PC-9 (cell line): ENCODE measurements at regions not wholly inside any gene's neighbourhood (a gene's known extent, or its start where the extent isn't known, plus 50 kb on each side); places are given as distances from the start of the nearest gene placed in this dataset.

Source experiments
- BruUV-seq: library from RNA; stranded (reverse); fragments of 400-500 nt; replicated peaks from 2 replicates; lab custom pipeline; 2021; lab: Mats Ljungman, UMichigan
- CTCF ChIA-PET: fragments of 300-600 bp; sonication (Branson Sonifier 250); formaldehyde crosslinking; loops from one replicate; lab custom pipeline; 2022; ENCODE audit warnings: antibody characterized with exemption; lab: Charles Lee
- POLR2A ChIA-PET: fragments of 300-600 bp; sonication (Branson Sonifier 250); formaldehyde crosslinking; loops from one replicate; lab custom pipeline; 2022; ENCODE audit warnings: antibody characterized with exemption; ENCODE audit not compliant: unreplicated experiment; lab: Charles Lee
- DNase-seq, 2 experiments: peaks; one replicate each; pipeline versions ENCODE4 v3.0.0 to v3.0.0-alpha.2; 2015 to 2022; ENCODE audit warnings: mixed read lengths in 1 of 2
- H2AFZ ChIP-seq: fragments of 200-600 bp; sonication (generic); 2 replicates; pipeline ENCODE4 v1.8.1; 2017; ENCODE audit warnings: antibody characterized with exemption
- H3F3A ChIP-seq: fragments of 200-600 bp; sonication (generic); 2 replicates; pipeline ENCODE4 v1.8.1; 2017; ENCODE audit warnings: antibody characterized with exemption, mild to moderate bottlenecking, low read depth; ENCODE audit not compliant: insufficient read depth
- H3K27ac ChIP-seq: fragments of 200-600 bp; sonication (generic); 2 replicates; pipeline ENCODE4 v1.6.1; 2016; ENCODE audit warnings: mixed run types
- H3K27me3 ChIP-seq: fragments of 200-600 bp; sonication (generic); 2 replicates; pipeline ENCODE4 v1.6.1; 2016; ENCODE audit warnings: low read depth, mixed run types; ENCODE audit not compliant: insufficient read depth
- H3K36me3 ChIP-seq: fragments of 200-600 bp; sonication (generic); 2 replicates; pipeline ENCODE4 v1.6.1; 2016; ENCODE audit warnings: low read depth, mixed run types
- H3K4me1 ChIP-seq: fragments of 200-600 bp; sonication (generic); replicated peaks from 2 replicates; pipeline ENCODE4 v1.6.1; 2016; ENCODE audit warnings: mixed run types; ENCODE audit not compliant: insufficient read depth
- H3K4me2 ChIP-seq: fragments of 200-600 bp; sonication (generic); 2 replicates; pipeline ENCODE4 v1.6.1; 2017; ENCODE audit warnings: mixed run types
- H3K4me3 ChIP-seq: fragments of 200-600 bp; sonication (generic); 2 replicates; pipeline ENCODE4 v1.6.1; 2016; ENCODE audit warnings: mixed run types
- H3K79me2 ChIP-seq: fragments of 200-600 bp; sonication (generic); 2 replicates; pipeline ENCODE4 v1.6.1; 2017; ENCODE audit warnings: low read depth, mixed run types
- H3K9me2 ChIP-seq: fragments of 200-600 bp; sonication (generic); 2 replicates; pipeline ENCODE4 v1.8.1; 2017; ENCODE audit warnings: mild to moderate bottlenecking; ENCODE audit not compliant: insufficient read depth
- H3K9me3 ChIP-seq: fragments of 200-600 bp; sonication (generic); 2 replicates; pipeline ENCODE4 v1.8.1; 2016; ENCODE audit warnings: low read depth; ENCODE audit not compliant: insufficient read depth
- H4K20me1 ChIP-seq: fragments of 200-600 bp; sonication (generic); 2 replicates; pipeline ENCODE4 v1.8.1; 2017; ENCODE audit not compliant: insufficient read depth
- EZH2 ChIP-seq: fragments of 200-600 bp; sonication (generic); IDR thresholded peaks from 2 replicates; pipeline ENCODE4 v1.8.0; 2017; ENCODE audit warnings: antibody characterized with exemption, low read depth
- intact Hi-C: fragments of 100-400 bp; cut with micrococcal nuclease; formaldehyde crosslinking; loops from one replicate; pipeline ENCODE4 v1.10.0; 2022; ENCODE audit not compliant: unreplicated experiment
- TF ChIP-seq, protein P1 (sequence below): fragments of 200-600 bp; sonication (generic); conservative IDR thresholded peaks from 2 replicates; pipeline ENCODE4 v1.6.1; 2017; ENCODE audit warnings: mixed run types, antibody characterized with exemption, mild to moderate bottlenecking, moderate library complexity

DNA sequence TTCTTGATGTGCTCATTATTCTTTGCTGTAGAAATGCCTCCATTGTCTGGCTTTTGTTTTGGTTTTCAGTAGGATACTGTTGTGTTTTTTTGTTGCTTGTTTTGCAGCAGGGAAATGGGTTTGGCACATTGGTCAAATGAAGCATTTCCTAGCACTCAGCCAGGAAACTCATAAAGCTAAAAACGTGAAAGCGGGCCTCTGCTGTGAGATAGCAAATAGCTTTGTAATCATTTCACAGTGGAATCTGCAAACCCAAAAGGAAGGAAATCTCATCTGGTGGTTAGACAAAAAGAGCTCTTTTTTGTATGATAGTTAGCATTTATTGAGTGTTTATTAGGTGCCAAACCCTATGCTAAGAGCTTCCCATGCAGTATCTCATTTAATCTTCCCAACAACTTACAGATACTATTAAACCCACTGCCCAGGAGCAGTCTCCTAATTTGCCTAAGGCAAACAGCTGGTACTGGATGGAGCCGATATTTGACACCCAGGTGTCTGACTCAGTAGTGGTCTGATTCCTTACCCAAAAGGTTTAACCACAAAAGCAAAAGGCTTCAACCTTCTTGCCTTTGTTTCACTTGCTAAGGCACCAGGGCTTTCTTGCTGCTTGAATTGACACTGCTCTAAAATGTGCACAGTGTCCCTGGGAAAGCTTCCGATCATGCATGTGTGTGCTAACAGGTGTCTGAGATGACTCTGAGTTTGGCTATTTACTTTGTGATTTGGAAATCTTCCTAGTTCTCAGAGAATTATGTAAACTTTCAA, 527.9 kb upstream of the MDFIC2 start:
- Histone ChIP-seq H3K4me3 (no peak overlapping the region), H3K36me3 (no peaks in the 10 kb centered on the region), H3K79me2 (no peaks in the 10 kb centered on the region), H3K4me2 (no peak overlapping the region), H3K4me1 (no peaks in the 10 kb centered on the region), H3K9me2 (no peaks in the 10 kb centered on the region), H3K27ac (no peak overlapping the region), H4K20me1 (no peaks in the 10 kb centered on the region), H3K9me3 (no peaks in the 10 kb centered on the region), H3K27me3 (peaks cover 2% of the 10 kb centered on the region; the same call in 1 of the 2 replicates), H2AFZ (no peak overlapping the region), H3F3A (no peaks in the 10 kb centered on the region)
- no TSS peak for BruUV-seq
- POLR2A ChIA-PET, result no interaction called here
- intact Hi-C loops, result no loop called here
- TF ChIP-seq EZH2, result no peak
- TF ChIP-seq, protein P1, sequence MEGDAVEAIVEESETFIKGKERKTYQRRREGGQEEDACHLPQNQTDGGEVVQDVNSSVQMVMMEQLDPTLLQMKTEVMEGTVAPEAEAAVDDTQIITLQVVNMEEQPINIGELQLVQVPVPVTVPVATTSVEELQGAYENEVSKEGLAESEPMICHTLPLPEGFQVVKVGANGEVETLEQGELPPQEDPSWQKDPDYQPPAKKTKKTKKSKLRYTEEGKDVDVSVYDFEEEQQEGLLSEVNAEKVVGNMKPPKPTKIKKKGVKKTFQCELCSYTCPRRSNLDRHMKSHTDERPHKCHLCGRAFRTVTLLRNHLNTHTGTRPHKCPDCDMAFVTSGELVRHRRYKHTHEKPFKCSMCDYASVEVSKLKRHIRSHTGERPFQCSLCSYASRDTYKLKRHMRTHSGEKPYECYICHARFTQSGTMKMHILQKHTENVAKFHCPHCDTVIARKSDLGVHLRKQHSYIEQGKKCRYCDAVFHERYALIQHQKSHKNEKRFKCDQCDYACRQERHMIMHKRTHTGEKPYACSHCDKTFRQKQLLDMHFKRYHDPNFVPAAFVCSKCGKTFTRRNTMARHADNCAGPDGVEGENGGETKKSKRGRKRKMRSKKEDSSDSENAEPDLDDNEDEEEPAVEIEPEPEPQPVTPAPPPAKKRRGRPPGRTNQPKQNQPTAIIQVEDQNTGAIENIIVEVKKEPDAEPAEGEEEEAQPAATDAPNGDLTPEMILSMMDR, result no peak
- CTCF ChIA-PET, result no interaction called here
- no peak for DNase-seq

DNA sequence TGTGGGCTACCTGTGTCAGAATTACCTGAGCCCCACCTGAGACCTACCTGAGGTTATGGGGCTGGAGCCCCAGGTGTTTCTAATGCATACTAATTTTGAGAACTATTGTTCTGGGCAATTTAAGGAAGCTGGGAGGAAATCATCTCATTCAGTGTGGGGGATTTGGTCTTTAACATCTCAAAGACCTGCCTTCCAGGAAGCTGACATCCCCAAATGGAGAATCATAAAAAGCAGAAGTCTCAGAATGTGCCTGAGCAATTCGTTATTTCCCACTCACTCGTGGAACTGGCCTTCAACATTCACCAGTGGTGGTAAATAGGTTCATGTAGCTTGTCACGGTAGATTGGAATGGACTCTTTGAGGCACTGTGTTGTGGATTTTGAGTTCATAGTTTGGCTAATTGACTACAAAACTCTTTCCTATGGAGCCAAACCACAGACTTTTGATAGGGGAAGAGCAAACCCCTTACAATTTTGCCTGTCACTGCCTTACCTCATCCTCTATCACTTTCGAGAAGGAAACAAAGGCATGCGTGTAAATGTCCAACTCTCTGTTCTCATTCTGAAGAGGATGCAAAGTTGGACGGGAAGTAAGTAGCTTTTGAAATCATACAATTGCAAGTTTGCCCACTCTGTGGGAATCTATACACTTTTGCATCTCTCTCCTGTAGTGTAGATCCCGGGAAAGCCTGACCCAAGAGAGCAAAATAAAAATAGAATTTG, 521.0 kb upstream of the MDFIC2 start:
- Histone ChIP-seq H2AFZ (no peak overlapping the region), H3K4me1 (no peaks in the 10 kb centered on the region), H3K36me3 (no peaks in the 10 kb centered on the region), H3K27me3 (no peaks in the 10 kb centered on the region), H3K9me2 (no peaks in the 10 kb centered on the region), H4K20me1 (no peaks in the 10 kb centered on the region), H3K79me2 (no peaks in the 10 kb centered on the region), H3K4me3 (no peak overlapping the region), H3K27ac (no peak overlapping the region), H3F3A (no peaks in the 10 kb centered on the region), H3K4me2 (no peak overlapping the region), H3K9me3 (no peaks in the 10 kb centered on the region)
- CTCF ChIA-PET, result no interaction called here
- no peak for TF ChIP-seq EZH2
- TF ChIP-seq, protein P1, result no peak
- POLR2A ChIA-PET, result interaction anchor here (0.6 kb wide), 1 partner anchor 149 kb away, joined by 9 read pairs; no protein-coding TSS in a partner anchor
- no TSS peak for BruUV-seq
- intact Hi-C loops, result no loop called here
- no peak for DNase-seq

DNA sequence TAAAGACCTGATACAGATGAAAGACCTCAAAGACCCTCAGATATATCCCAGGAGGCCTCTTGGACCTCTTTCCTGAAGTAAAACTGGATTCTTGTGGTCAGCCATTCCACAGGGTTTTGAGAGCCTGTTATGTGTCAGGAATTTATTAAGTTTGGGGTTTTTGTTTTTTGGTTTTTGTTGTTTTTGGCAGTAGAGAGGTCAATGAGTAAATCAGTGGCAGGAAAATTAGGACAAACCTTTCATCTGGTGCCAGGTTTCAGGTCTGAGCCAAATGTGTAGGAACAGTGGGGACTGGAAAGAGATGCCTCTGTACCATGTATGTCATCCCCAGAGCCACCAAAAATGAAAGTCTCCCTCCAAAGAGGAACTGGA, 520.4 kb upstream of the MDFIC2 start:
- no peaks in the 10 kb centered on the region for H3K79me2 ChIP-seq
- H3K4me2 ChIP-seq, result no peak overlapping the region
- H2AFZ ChIP-seq, result no peak overlapping the region
- no peaks in the 10 kb centered on the region for H3K9me2 ChIP-seq
- no peak overlapping the region for H3K27ac ChIP-seq
- TF ChIP-seq EZH2, result no peak
- TF ChIP-seq, protein P1, result no peak
- BruUV-seq, result no TSS peak
- POLR2A ChIA-PET, result no interaction called here
- no peaks in the 10 kb centered on the region for H3K36me3 ChIP-seq
- intact Hi-C loops, result no loop called here
- H4K20me1 ChIP-seq, result no peaks in the 10 kb centered on the region
- no peaks in the 10 kb centered on the region for H3K9me3 ChIP-seq
- H3K4me1 ChIP-seq, result no peaks in the 10 kb centered on the region
- DNase-seq, result no peak
- no peaks in the 10 kb centered on the region for H3F3A ChIP-seq
- H3K4me3 ChIP-seq, result no peak overlapping the region
- CTCF ChIA-PET, result no interaction called here
- no peaks in the 10 kb centered on the region for H3K27me3 ChIP-seq
